Left cardiac atrium (tissue), 4 donors: ENCODE measurements at regions not wholly inside any gene's neighbourhood (a gene's known extent, or its start where the extent isn't known, plus 50 kb on each side); places are given as distances from the start of the nearest gene placed in this dataset.

Experiments used
- ATAC-seq, 2 donors: fragments of 200-7000 bp; cut with Tn5 transposase; one replicate each; pipeline ENCODE4 v1.9.1; 2020; ENCODE audit warnings: mild to moderate bottlenecking in 2 of 2, moderate library complexity in 2 of 2
- DNase-seq: peaks from one replicate; pipeline ENCODE4 v3.0.0-alpha.2; 2020
- intact Hi-C, 2 donors: fragments of 100-400 bp; cut with DNase I; formaldehyde crosslinking; loops; one replicate each; pipeline versions ENCODE4 v1.14.1 to v1.15.1; 2022 to 2023
- donor health status: DM: no; HTN: yes; CAD: no.
- donor health status: DM: no; HTN: yes; CAD: no; lungs with severe emphysema.
- donor health status: DM: yes; HTN: yes; CAD: no.
- donor health status: Dilated cardiomyopathy.

DNA sequence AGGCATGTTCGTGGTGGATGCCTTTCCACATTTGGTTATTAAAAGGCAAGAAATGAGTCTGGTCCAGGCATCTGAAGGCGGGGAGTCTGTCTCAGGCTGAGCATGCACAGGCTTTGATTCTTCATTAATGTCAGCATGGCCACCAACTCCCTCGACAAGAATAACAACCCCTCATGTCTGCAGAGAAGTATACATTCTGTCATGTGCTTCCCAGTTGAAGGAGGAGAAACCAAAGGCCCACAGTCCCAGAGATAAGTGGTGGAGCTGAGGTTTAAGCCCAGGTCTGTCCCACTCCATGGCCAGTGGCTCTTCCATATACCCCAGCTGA is 61.6 kb upstream of the LAPTM5 start:
- DNase-seq (no peak), ATAC-seq (no peak)
- intact Hi-C loops, result no loop called here

DNA sequence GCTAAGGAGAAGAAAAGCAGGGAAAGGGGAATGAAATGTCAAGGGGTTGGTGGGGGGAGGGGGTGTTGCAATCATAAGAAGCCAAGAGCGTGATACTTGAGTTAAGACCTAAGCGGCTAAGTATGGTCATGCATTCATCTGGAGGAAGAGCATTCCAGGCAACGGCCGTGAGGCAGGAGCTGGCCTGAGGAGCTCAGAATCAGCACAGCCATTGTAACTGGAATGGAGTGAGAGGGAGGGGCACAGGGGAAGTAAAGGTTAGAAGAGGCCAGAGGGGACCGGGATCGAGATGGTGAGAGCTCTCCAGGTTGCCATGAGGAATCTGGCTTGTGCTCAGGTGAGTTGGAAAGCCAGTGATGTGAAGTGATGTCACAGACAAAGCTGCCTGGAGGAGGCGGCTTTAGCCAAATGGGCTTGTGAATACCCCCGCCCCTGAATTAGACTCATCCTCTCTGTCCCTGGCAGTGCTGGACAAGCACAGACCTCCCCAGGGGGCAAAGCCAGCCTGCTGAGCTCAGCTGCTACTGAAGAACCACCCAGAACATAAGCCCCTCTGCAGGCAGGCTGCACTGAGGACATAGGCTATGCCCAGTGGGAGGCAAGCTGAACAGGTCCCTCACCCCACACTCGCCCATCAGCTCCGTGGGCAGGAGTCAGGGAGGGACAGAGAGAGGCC is 61.1 kb upstream of the LAPTM5 start:
- intact Hi-C loops, result no loop called here
- no peak for DNase-seq
- ATAC-seq, result no peak

DNA sequence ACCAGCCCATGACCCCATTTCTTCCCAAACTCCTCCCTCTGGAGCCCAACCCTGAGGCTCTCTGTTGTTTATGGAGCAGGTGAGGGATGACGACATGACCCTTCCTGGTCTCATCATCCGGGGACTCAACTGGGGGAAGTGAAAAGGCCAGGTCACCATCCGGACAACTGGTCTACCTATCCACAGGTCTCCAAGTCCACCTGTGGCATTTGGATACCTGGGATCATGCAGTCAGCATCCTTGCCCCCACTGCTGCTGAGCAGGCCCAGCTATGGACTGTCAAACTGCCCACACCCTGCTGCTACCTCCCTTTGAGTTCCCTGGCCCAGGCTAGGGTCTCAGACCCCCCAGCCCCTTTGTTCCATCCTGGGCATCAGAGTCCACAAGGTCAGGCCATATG is 60.0 kb upstream of the LAPTM5 start:
- ATAC-seq (no peak), DNase-seq (no peak)
- intact Hi-C loops, result no loop called here

DNA sequence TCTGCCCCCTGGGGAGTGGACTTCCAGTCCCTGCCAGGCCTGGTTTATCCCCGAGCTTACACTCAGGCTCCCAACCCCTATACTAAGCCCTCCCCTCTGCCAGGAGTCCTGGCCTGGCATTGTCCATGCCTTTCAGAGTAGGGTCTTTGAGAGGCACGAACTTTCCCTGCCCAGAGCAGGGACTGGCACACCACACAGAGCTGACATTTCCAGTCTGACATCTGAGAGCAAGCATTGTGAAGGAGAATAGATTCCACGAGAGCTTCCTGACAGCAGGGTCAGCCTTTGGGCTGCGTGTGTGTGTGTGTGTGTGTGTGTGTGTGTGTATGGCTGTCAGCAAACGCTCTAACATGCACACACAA is 59.5 kb upstream of the LAPTM5 start:
- intact Hi-C loops, result no loop called here
- ATAC-seq (peak; percentile 5 to 20), DNase-seq (no peak)

DNA sequence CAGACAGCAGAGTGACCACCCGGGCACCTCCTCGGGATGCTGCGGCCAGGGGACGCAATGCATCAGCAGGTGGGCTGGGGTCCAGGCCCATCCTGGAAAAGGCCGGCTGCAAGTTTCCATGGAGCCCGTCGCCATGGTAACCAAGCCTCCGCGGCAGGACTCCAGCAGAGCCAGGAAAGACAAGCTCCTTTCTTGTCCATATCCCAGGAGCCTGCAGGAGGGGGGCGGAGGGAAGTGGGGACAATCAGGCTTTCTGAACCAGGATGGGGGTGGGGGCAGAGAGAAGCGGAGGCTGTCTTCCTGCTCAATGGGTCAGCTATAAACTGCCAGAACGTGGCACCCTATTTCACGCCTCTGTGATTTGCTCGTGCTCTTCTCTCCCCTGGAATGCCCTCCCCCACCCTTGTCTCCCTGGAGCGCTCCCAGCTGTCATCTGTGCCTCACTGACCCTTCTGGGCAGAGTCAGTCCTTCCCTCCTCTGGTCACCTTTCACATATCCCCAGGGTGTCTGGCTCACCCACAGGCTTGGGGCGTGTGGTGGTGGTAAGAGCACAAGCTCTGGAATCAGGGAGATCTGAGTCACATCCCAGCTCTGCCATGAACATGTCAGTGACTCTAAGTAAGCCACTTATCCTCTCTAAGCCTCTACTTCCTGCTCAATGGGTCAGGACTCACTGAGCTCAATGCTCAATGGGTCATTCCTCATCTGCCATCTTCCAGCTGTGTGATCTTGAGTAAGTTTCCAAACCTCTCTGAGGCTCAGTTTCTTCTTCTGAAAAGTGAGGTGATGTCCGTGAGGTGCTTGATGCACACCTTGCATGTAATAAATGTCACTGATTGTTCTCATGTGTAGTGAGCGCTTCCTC is 58.9 kb upstream of the LAPTM5 start:
- intact Hi-C loops, result no loop called here
- DNase-seq, result peak; percentile 64
- peak; percentile 63 to 92 for ATAC-seq

DNA sequence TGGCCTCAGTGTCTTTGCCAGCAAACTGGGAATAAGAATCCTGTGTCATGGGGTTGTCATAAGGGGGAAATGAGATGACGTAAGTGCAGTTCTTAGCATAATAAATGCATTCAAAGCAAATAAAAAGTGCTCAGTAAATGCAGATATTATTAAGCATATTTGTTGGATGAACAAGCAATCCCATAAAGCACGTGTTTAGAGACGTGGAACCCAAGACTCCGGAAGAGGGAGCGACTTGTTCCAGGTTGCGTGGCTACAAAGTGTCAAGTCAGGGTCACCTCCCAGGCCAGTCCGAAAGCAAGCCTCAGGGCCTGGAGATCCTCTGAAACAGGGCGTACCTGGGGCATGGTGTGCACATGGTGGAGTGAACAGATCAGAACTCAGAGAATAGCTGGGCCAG is 58.0 kb upstream of the LAPTM5 start:
- no peak for ATAC-seq
- intact Hi-C loops, result no loop called here

DNA sequence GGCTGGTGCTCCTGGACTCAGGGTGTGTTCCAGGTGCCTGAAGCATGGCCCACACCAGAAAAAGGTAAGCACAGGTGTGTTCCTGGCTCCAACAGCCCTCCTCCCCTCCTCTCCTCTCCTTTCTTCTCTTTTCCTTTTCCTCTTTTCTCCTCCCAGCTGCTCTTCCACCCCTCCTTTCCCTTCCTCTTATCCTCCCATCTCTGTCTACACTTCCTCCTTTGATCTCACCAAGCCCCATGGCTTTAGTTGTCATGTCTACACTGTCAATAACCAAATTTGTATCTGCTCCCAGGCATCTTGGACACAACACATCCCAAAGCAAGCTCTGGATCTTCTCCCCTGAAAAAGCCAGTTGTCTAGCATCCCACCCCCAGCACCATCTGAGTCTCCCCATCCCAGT is 56.7 kb upstream of the LAPTM5 start:
- ATAC-seq (no peak), DNase-seq (no peak)
- intact Hi-C loops, result no loop called here

More for the DNA sequence above, 58.0 kb upstream of the LAPTM5 start:
- no peak for DNase-seq

DNA sequence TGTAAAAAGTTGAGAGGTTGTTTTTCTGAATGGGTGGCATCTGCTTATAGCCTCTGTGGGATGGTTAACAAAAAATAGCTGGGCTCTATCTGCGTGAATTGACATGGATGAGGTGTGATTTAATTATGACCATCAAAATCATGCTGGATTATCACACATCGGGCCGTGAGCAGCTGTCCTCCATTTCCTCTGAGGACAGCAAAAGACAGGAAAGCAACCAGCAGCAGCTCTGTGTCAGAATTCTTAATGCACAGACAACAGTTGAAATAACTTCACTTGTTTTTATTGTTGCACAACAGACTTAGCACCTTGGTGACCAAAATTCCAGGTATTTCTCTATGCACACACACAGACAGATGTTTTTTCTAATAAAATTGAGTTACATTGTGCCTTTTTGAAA is 54.5 kb upstream of the LAPTM5 start:
- DNase-seq, result no peak
- intact Hi-C loops, result no loop called here
- no peak for ATAC-seq

DNA sequence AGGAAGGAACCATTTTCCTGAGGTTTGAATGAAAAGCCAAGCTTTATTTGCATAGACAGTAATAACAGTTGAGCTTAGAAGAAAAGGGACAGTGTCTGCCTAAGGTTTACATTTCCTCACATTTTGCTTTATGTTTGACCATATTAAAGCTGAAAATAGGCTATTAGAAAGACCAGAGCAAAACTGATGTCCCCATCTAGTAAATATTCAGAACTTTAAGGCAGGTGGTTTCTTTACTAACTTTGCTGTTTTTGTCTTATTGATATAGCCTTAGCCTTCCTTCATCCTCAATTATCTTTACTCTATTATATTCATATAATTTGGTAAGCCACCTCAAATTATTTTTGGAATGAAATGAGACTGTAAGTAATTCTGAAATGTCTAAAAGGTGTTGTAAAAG is 53.6 kb upstream of the LAPTM5 start:
- intact Hi-C loops, result no loop called here
- ATAC-seq (no peak), DNase-seq (no peak)

DNA sequence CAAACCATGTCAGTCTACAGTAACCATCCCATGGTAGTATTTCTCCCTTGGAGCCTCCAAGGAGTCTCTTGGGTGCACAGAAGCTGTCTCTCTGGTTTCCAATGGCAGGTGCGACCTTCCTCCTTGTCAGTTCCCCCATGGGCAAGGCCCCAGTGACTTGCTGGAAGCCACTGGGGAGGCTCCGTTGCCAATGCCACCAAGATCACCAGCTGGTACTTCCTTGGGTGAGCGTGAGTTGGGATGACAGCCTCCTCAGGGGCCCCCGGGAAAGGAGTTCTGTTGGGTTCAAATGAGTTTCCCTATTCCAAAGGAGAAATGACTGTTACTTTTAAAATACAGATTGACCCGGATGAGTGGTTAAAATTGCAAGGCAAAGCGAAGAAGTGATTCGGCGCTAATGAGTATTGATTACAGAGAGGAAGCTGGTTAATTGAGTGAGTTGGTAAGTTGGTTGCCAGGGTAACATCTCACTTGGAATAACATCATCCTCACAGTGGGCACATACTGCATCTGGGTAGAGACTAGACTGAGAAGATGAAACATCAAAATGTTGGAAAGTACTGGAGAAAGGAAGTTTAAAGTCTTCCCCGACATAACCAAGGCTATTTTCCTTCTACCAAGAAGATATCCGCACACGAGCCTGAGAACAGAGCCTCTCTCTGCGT is 53.0 kb upstream of the LAPTM5 start:
- intact Hi-C loops, result no loop called here
- DNase-seq (no peak), ATAC-seq (no peak)

DNA sequence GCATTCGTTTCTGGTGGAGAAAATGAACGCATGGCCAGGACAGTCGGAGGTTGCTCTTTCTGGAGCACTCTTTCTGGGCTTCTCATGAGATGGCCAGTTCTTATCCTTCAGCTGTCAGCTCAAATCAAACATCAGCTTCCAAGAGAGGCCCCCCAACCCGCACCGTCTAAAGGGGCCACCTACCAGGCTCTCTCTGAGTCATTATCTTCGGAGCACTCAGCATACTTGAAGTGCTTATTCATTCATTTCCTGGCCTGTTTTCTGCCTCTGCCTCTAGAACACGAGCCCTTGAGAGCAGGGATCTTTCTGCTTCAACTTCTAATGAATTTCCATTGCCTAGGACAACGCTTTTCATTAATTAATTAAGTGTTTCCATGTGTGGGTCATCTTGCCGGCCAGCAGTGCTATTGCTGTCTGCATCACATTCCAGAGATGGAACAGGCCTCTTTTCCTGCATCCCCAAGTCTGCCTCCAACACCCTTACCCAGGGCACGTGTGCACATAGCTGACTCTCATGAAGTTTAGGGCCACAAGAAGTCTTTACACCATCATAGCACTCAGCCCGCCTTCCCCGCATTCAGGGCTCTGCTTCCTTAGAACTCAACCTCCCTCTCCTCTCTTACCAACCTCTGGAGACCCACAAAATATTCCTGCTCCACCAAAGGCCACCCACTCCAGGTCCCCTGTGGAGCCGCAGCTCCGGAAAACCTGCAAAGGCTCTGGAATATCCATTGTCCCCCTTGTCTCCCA is 52.1 kb upstream of the LAPTM5 start:
- intact Hi-C loops, result no loop called here
- no peak for DNase-seq
- ATAC-seq, result peak; percentile 59 to 84

DNA sequence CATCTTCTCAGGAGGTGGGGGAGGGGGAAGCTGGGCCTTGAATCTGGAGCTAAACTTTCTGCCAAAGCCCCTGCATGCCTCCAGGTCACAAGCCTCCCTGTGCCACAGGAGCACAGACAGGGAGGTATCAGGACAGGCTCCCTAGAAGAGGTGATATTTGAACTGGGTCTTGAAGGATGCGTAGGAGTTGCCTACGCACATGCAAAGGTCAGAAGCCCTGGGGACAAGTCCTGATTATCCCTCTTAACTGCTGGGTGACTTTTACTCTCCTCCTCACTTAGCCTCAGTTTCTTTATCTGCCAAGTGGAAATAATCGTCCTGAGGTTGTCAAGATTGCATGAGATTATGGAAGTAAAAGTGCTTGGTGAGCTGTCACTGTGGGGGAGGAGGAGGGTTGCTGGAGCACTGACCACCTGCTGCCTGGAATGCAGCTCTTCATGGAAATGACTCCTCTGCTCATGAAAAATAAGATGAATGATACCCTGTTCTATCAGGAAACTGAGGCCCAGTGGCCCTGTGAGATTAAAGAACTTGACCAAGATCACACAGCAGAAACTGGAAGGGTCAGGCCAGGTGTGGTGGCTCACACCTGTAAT is 50.6 kb upstream of the LAPTM5 start:
- no peak for ATAC-seq
- intact Hi-C loops, result no loop called here
- DNase-seq, result no peak

DNA sequence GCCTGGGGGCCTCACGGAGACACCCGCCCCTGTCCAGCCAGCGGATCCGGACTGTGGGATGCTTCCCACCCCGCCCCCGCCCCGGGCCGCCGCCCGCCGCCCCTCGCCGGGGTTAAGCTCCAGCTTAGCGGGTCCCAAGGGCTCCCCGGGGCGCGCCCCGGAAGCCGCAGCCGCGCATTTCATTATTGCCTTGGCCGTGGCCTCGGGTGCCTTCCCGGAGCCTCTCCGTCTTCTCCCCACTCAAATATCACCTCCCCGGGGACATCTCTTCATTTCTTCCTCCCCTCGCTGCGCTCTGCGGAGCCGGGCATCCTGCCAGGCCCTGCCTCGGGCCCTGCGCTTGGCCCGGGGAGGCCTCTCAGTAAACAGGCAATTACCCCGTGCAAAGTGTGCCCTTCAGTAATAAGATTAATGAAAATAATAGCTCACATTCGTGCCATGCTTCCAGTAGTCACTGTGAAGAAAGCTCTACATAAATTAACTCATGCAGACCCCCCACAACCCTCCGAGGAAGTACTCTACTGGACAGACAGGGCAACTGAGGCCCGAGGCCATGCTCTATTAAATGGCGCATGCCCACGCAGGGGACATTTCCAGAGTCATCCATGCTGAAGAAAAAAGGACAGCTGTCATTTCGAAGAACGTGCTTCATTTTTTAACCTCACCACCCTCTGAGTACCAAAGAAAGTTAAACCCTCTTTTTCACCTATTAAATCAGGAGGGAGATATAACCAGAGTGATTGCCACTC is 49.9 kb upstream of the LAPTM5 start:
- intact Hi-C loops, result no loop called here
- DNase-seq (peak; percentile 55), ATAC-seq (peak; percentile 48 to 83)
